Activated T-helper 17 cell treated with anti-CD3 and anti-CD28 coated beads, Interleukin-2, amount 50 U/mL, for 72 hours (primary cell): ENCODE measurements at regions not wholly inside any gene's neighbourhood (a gene's known extent, or its start where the extent isn't known, plus 50 kb on each side); places are given as distances from the start of the nearest gene placed in this dataset.
"Not testable (repeated sequence)": the region's sequence is repeated elsewhere in the genome, so short reads cannot be mapped to it uniquely, and the experiment has no call there.

Source experiments
- ATAC-seq: fragments of 150-1000 bp; cut with Tn5 transposase; replicated peaks from 2 replicates; pipeline ENCODE4 v1.10.0; 2021; ENCODE audit warnings: mild to moderate bottlenecking, moderate library complexity
- H3K27ac Mint-ChIP-seq: one replicate; pipeline ENCODE4 v1.8.0; 2022; ENCODE audit warnings: mixed read lengths
- H3K27me3 Mint-ChIP-seq: one replicate; pipeline ENCODE4 v1.8.0; 2022; ENCODE audit warnings: mixed read lengths
- H3K36me3 Mint-ChIP-seq: one replicate; pipeline ENCODE4 v1.8.0; 2022; ENCODE audit warnings: low read depth, mild to moderate bottlenecking, mixed read lengths
- H3K4me1 Mint-ChIP-seq: one replicate; pipeline ENCODE4 v1.8.0; 2022; ENCODE audit warnings: mixed read lengths
- H3K4me3 Mint-ChIP-seq: one replicate; pipeline ENCODE4 v1.8.0; 2022; ENCODE audit warnings: mild to moderate bottlenecking, mixed read lengths
- H3K9me3 Mint-ChIP-seq: one replicate; pipeline ENCODE4 v1.8.0; 2022; ENCODE audit warnings: mixed read lengths

DNA sequence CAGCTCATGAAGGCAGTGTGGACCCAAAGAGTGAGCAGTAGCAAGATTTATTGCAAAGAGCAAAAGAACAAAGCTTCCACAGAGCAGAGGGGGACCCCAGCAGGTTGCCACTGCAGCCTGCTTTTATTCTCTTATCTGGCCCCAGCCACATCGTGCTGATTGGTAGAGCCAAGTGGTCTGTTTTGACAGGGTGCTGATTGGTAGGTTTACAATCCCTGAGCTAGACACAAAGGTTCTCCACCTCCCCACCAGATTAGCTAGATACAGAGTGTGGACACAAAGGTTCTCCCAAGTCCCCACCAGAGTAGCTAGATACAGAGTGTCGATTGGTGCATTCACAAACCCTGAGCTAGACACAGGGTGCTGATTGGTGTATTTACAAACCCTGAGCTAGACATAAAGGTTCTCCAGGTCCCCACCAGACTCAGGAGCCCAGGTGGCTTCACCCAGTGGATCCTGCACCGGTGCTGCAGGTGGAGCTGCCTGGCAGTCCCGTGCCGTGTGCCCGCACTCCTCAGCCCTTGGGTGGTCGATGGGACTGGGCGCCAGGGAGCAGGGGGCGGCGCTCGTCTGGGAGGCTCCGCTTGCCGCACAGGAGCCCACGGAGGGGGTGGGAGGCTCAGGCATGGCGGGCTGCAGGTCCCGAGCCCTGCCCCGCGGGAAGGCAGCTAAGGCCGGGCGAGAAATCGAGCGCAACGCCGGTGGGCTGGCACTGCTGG, 80.9 kb upstream of the BCHE start:
- not testable (repeated sequence) for H3K36me3 Mint-ChIP-seq

DNA sequence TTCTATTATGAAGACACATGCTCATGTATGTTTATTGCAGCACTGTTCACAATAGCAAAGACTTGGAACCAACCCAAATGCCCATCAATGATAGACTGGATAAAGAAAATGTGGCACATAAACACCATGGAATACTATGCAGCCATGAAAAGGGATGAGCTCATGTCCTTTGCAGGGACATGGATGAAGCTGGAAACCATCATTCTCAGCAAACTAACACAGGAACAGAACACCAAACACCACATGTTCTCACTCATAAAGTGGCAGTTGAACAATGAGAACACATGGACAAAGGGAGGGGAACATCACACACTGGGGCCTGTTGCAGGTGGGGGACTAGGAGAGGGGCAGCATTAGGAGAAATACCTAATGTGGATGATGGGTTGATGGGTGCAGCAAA, 77.9 kb upstream of the BCHE start:
- H3K27me3 Mint-ChIP-seq, H3K4me1 Mint-ChIP-seq, H3K36me3 Mint-ChIP-seq, H3K27ac Mint-ChIP-seq, ATAC-seq, H3K4me3 Mint-ChIP-seq, H3K9me3 Mint-ChIP-seq: not testable (repeated sequence)

More for the DNA sequence above, 80.9 kb upstream of the BCHE start:
- not testable (repeated sequence) for H3K9me3 Mint-ChIP-seq, H3K27ac Mint-ChIP-seq, H3K4me1 Mint-ChIP-seq, H3K4me3 Mint-ChIP-seq, H3K27me3 Mint-ChIP-seq, ATAC-seq

DNA sequence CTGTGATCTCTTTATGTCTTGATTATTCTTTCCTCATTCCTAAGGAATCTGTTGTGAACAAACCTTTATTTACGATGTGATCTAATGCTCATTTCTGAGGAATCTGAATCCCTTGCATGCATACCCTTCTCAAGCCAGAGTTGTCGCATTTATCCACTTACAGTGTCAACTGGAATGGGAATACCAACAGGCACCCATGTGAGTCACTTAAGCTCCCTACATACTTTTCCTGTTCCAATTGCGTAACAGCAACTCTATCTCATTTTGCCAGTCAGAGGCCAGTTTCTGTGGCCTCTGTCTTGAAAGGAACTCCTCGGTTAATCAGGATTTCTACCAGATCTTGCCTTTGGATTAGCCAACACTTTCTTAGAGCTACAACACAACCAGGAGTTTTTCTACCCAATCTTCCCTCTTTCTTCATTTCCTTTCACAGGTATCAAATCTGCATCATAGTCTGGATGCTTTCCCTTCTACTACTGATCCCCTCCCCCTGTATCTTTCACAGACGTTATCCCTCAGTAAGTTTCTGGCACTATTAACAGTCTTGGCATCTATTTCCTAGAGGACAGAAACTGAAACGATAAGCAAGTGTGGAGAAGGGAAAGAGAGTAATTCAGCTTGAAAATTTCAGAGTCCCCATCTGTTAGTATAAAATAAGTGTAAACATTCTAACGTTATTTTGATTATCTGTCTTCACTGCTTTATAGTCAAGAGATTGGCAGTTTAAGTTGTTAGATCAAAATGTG, 66.8 kb upstream of the BCHE start:
- H3K4me3 Mint-ChIP-seq: no peak overlapping the region
- peaks cover 14% of the 10 kb centered on the region for H3K9me3 Mint-ChIP-seq
- no peaks in the 10 kb centered on the region for H3K36me3 Mint-ChIP-seq
- H3K4me1 Mint-ChIP-seq: no peaks in the 10 kb centered on the region
- ATAC-seq: no peak
- no peaks in the 10 kb centered on the region for H3K27me3 Mint-ChIP-seq
- no peak overlapping the region for H3K27ac Mint-ChIP-seq

DNA sequence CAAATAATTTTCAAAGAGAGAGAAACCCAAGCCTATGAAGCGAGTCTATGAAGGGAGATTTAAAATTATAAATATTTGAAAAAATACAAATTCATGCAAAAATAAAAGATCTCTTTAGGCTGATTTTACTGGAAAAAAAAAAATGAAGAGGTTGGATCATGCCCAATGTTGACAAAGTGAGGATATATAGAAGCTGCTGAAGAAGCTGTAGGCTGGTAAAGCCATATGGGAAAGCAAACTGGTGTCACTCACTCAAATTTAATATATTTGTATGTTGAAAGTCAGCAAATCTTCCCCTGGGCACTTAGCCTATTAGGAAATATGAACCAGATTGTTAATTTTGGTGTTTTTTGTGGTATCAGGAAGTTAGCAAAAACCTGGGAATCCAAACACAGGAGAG, 61.8 kb upstream of the BCHE start:
- ATAC-seq: no peak
- Mint-ChIP-seq H3K9me3 (peaks cover 14% of the 10 kb centered on the region), H3K27ac (no peak overlapping the region)

DNA sequence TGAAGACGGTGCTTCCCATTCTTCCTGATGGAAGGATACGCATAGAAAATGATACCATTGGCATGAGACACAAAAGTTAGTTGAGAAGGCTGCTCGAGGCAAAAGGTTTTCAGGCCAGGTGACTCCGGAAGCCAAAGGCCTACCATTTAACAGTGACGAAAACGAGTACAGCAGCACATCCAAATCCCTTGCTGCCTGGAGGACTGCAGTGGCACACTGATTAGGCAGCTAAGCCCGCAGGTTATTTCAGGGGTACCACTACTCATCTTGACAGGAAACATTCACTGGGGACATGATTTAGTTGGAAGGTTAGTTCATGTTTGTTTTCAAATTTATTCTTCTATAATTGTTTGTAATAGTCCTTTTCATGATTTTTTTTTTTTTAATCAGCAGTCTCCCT, 59.9 kb upstream of the BCHE start:
- H3K36me3 Mint-ChIP-seq: no peaks in the 10 kb centered on the region
- no peaks in the 10 kb centered on the region for H3K4me1 Mint-ChIP-seq
- H3K4me3 Mint-ChIP-seq: no peak overlapping the region
- H3K27me3 Mint-ChIP-seq: no peaks in the 10 kb centered on the region
- no peak overlapping the region for H3K27ac Mint-ChIP-seq
- no peak for ATAC-seq
- H3K9me3 Mint-ChIP-seq: peaks cover 7% of the 10 kb centered on the region

More for the DNA sequence above, 61.8 kb upstream of the BCHE start:
- Mint-ChIP-seq H3K27me3 (no peaks in the 10 kb centered on the region), H3K4me1 (no peaks in the 10 kb centered on the region), H3K4me3 (no peak overlapping the region), H3K36me3 (no peaks in the 10 kb centered on the region)

DNA sequence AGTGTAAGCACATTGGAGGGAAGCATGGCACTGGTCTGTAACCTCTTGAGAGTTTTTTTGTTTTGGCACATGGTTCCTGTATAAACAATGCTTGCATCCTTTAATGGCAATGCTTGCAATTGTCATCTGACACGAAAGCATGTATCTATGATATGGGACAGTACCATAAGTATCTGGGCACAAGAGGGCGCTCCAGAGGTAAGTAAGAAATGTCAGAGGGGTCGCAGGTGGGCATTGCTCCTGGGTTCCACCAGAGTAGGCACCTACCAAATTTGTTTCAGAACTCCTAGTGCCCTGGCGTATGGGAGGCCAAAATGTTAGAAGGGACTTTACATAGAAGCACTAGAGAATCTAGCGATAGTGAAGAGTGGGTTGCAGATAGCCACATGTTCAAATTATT, 58.7 kb upstream of the BCHE start:
- ATAC-seq: no peak
- Mint-ChIP-seq H3K9me3 (peaks cover 7% of the 10 kb centered on the region), H3K4me3 (no peak overlapping the region), H3K36me3 (no peaks in the 10 kb centered on the region), H3K4me1 (no peaks in the 10 kb centered on the region), H3K27ac (no peak overlapping the region), H3K27me3 (no peaks in the 10 kb centered on the region)

DNA sequence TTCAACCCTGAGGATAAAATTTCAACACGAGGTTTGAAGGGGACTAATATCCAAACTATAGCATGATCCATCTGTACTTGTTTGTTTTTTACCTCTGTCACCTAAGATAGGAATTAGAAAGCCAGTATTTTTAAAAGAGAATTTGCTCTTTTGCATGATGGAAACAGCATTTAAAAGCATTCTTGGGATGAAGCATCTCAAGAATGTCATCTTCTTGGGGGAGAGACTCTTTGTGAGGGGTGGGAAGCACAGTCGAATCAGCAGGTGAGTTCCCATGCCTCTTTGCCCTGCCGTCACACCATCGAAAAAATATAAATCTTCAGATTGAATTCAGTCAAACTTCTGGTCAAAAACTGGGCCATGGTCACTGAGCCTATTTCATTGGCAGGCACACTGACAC, 55.3 kb upstream of the BCHE start:
- H3K27ac Mint-ChIP-seq: no peak overlapping the region
- H3K27me3 Mint-ChIP-seq: no peaks in the 10 kb centered on the region
- H3K4me1 Mint-ChIP-seq: no peaks in the 10 kb centered on the region
- no peak for ATAC-seq
- H3K9me3 Mint-ChIP-seq: peaks cover 4% of the 10 kb centered on the region
- H3K4me3 Mint-ChIP-seq: no peak overlapping the region
- H3K36me3 Mint-ChIP-seq: no peaks in the 10 kb centered on the region
